Endothelial cell of umbilical vein (primary cell): ENCODE measurements at regions not wholly inside any gene's neighbourhood (a gene's known extent, or its start where the extent isn't known, plus 50 kb on each side); places are given as distances from the start of the nearest gene placed in this dataset.

Experiments
- BruUV-seq: library from RNA; stranded (reverse); fragments of 400-500 nt; replicated peaks from 2 replicates; lab custom pipeline; 2021; lab: Mats Ljungman, UMichigan
- CTCF ChIA-PET: fragments of 300-600, 350-600 bp; sonication (Branson Sonifier 250); formaldehyde crosslinking; loops from one replicate; lab custom pipeline; 2021; ENCODE audit warnings: antibody characterized with exemption, inconsistent platforms; lab: Charles Lee
- POLR2A ChIA-PET: fragments of 300-600, 350-600 bp; sonication (Branson Sonifier 250); formaldehyde crosslinking; loops from one replicate; lab custom pipeline; 2021; ENCODE audit warnings: antibody characterized with exemption, inconsistent platforms; lab: Charles Lee
- DNase-seq: peaks from one replicate; pipeline ENCODE4 v3.0.0-alpha.2; 2011; ENCODE audit warnings: low read depth, low spot score
- FAIRE-seq: peaks from 2 replicates; lab custom pipeline; 2011; peaks lifted over from hg19 to GRCh38; lab: Jason Lieb, UNC
- H2AFZ ChIP-seq: 2 replicates; pipeline ENCODE4 v1.6.0; 2012; ENCODE audit warnings: low read depth, low read length, control low read depth, inconsistent platforms
- H3K27ac ChIP-seq: 2 replicates; pipeline ENCODE4 v1.5.1; 2011; ENCODE audit warnings: low read depth, mild to moderate bottlenecking, control low read depth, low read length, moderate library complexity; ENCODE audit not compliant: insufficient read depth
- H3K27me3 ChIP-seq, 2 experiments: 2 replicates each; pipeline versions ENCODE4 v1.6.0 to v1.6.1; 2011; ENCODE audit warnings: low read length in 2 of 2, mixed read lengths in 1 of 2; ENCODE audit not compliant: control insufficient read depth in 2 of 2, insufficient read depth in 2 of 2
- H3K36me3 ChIP-seq, 2 experiments: 2 replicates in 1 of 2; 3 replicates in 1 of 2; pipeline ENCODE4 v1.5.1; 2011; ENCODE audit warnings: low read length in 2 of 2, mild to moderate bottlenecking in 1 of 2, moderate library complexity in 1 of 2; ENCODE audit not compliant: control insufficient read depth in 2 of 2, insufficient read depth in 2 of 2; ENCODE audit errors: extremely low read depth in 1 of 2
- H3K4me1 ChIP-seq: 3 replicates; pipeline ENCODE4 v1.5.1; 2011; ENCODE audit warnings: mild to moderate bottlenecking, low read length; ENCODE audit not compliant: control insufficient read depth, insufficient read depth; ENCODE audit errors: extremely low read depth
- H3K4me2 ChIP-seq: 2 replicates; pipeline ENCODE4 v1.6.1; 2011; ENCODE audit warnings: low read length, control low read depth, mixed read lengths; ENCODE audit not compliant: insufficient read depth
- H3K4me3 ChIP-seq, 3 experiments: fragments of 200-600 bp in 1 of 3; sonication (generic), shearing (Covaris generic) in 1 of 3; replicated peaks in 1 of 3; 2 replicates each; pipeline ENCODE4 v1.5.1; 2011 to 2016; ENCODE audit warnings: control low read depth in 3 of 3, low read length in 3 of 3, mild to moderate bottlenecking in 2 of 3, inconsistent platforms in 1 of 3, low read depth in 1 of 3, moderate library complexity in 1 of 3; ENCODE audit not compliant: insufficient read depth in 1 of 3
- H3K79me2 ChIP-seq: 2 replicates; pipeline ENCODE4 v1.6.0; 2012; ENCODE audit warnings: low read length, inconsistent platforms; ENCODE audit not compliant: control insufficient read depth, insufficient read depth
- H3K9ac ChIP-seq: replicated peaks from 2 replicates; pipeline ENCODE3; 2011; ENCODE audit warnings: low read length, control low read depth; ENCODE audit not compliant: insufficient read depth; ENCODE audit errors: extremely low read depth
- H3K9me1 ChIP-seq: replicated peaks from 3 replicates; pipeline ENCODE4 v1.6.0; 2011; ENCODE audit warnings: mild to moderate bottlenecking, low read length; ENCODE audit not compliant: control insufficient read depth, insufficient read depth; ENCODE audit errors: extremely low read depth
- H3K9me3 ChIP-seq: replicated peaks from 2 replicates; pipeline ENCODE4 v1.5.1; 2012; ENCODE audit warnings: low read length, inconsistent platforms; ENCODE audit not compliant: control insufficient read depth, insufficient read depth
- H4K20me1 ChIP-seq: replicated peaks from 2 replicates; pipeline ENCODE3; 2011; ENCODE audit warnings: mild to moderate bottlenecking, low read length; ENCODE audit not compliant: control insufficient read depth, insufficient read depth; ENCODE audit errors: extremely low read depth
- EZH2 ChIP-seq: IDR thresholded peaks from 2 replicates; pipeline ENCODE4 v1.6.1; 2012; ENCODE audit warnings: borderline replicate concordance, low read depth, mild to moderate bottlenecking, moderate library complexity, low read length, inconsistent platforms; ENCODE audit not compliant: severe bottlenecking
- FOS ChIP-seq: IDR thresholded peaks from 2 replicates; pipeline ENCODE4 v1.6.1; 2011; ENCODE audit warnings: mild to moderate bottlenecking, low read length, moderate library complexity, borderline replicate concordance; ENCODE audit not compliant: insufficient read depth
- GATA2 ChIP-seq: IDR thresholded peaks from 2 replicates; pipeline ENCODE4 v1.7.0; 2011; ENCODE audit warnings: low read depth, mild to moderate bottlenecking, moderate library complexity, mixed read lengths, low read length; ENCODE audit not compliant: insufficient read length, insufficient read depth
- JUN ChIP-seq: IDR thresholded peaks from 2 replicates; pipeline ENCODE4 v1.6.1; 2011; ENCODE audit warnings: borderline replicate concordance, low read depth; ENCODE audit not compliant: insufficient read length, insufficient read depth
- MYC ChIP-seq: IDR thresholded peaks from one replicate; pipeline ENCODE4 v1.6.1; 2011; ENCODE audit warnings: mild to moderate bottlenecking, low read depth, low read length
- POLR2A ChIP-seq: IDR thresholded peaks from 2 replicates; pipeline ENCODE4 v1.6.1; 2012; ENCODE audit warnings: low read depth, mild to moderate bottlenecking, control low read depth, low read length
- POLR2AphosphoS5 ChIP-seq: IDR thresholded peaks from 2 replicates; pipeline ENCODE4 v1.6.1; 2012; ENCODE audit warnings: low read depth, mild to moderate bottlenecking, control low read depth, low read length, moderate library complexity; ENCODE audit not compliant: insufficient read depth
- dilution Hi-C: fragments of 300-500 bp; cut with MboI; formaldehyde crosslinking; loops from one replicate; pipeline ENCODE4 v1.15.0; 2019; ENCODE audit warnings: low sequenced_read_pairs; ENCODE audit not compliant: extremely low pct_ligation_motif_present
- intact Hi-C: fragments of 100-400 bp; cut with micrococcal nuclease; formaldehyde crosslinking; loops from one replicate; pipeline ENCODE4 v1.10.0; 2022
- TF ChIP-seq, protein P1 (sequence below), 2 donors: IDR thresholded peaks; 1 replicate in 1 of 2; 2 replicates in 1 of 2; pipeline ENCODE4 v1.5.1; 2011; ENCODE audit warnings: low read length in 2 of 2, mild to moderate bottlenecking in 2 of 2, moderate library complexity in 2 of 2, control low read depth in 1 of 2, inconsistent platforms in 1 of 2, low read depth in 1 of 2; ENCODE audit not compliant: insufficient read depth in 1 of 2; ENCODE audit errors: extremely low read depth in 1 of 2
- TF ChIP-seq, protein P2 (sequence below): IDR thresholded peaks from 2 replicates; pipeline ENCODE4 v1.6.1; 2011; ENCODE audit not compliant: insufficient read depth, insufficient read length

DNA sequence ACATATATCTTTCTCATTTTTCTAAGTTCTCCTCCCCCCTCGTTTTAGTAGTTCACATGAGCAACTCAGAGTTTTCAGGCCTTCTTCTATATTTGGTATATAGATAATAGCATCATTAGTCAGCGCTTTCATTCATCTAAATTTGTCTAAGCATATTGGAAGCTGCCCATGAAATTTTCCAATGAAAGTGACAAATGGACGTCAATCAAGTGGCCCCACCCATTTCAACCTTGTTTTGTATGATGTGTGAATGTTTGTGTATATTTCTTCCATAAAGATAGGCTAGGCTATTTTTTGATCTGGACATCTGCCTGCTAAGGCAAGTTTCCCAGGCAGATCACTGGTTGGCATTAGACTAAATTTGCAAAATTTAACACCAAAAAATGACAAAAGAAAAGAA, 104.0 kb upstream of the SSBP2 start:
- intact Hi-C loops, result loop anchor here (5.0 kb wide), 1 partner anchor 553 kb away; the partner anchor contains the start of gene ZCCHC9
- CTCF ChIA-PET, result interaction anchor here (4.0 kb wide), 1 partner anchor 310 kb away, joined by 48 read pairs; no protein-coding TSS in a partner anchor
- TF ChIP-seq, protein P1, sequence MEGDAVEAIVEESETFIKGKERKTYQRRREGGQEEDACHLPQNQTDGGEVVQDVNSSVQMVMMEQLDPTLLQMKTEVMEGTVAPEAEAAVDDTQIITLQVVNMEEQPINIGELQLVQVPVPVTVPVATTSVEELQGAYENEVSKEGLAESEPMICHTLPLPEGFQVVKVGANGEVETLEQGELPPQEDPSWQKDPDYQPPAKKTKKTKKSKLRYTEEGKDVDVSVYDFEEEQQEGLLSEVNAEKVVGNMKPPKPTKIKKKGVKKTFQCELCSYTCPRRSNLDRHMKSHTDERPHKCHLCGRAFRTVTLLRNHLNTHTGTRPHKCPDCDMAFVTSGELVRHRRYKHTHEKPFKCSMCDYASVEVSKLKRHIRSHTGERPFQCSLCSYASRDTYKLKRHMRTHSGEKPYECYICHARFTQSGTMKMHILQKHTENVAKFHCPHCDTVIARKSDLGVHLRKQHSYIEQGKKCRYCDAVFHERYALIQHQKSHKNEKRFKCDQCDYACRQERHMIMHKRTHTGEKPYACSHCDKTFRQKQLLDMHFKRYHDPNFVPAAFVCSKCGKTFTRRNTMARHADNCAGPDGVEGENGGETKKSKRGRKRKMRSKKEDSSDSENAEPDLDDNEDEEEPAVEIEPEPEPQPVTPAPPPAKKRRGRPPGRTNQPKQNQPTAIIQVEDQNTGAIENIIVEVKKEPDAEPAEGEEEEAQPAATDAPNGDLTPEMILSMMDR (IDR thresholded peaks at IDR 0.05; ENCODE audit: extremely low read depth in 1 of 2, insufficient read depth in 1 of 2, low read depth in 1 of 2, low read length in 2 of 2), result no peak
- TF ChIP-seq POLR2AphosphoS5, result no peak
- TF ChIP-seq, protein P2, sequence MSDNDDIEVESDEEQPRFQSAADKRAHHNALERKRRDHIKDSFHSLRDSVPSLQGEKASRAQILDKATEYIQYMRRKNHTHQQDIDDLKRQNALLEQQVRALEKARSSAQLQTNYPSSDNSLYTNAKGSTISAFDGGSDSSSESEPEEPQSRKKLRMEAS, result no peak
- TF ChIP-seq JUN, result no peak
- no peak for TF ChIP-seq FOS
- TF ChIP-seq GATA2, result no peak
- no peak for TF ChIP-seq MYC
- no peak for TF ChIP-seq EZH2
- TF ChIP-seq POLR2A, result no peak
- BruUV-seq, result no TSS peak
- POLR2A ChIA-PET, result no interaction called here
- Histone ChIP-seq H3K9ac (no peak overlapping the region), H3K27ac (no peak overlapping the region), H3K4me3 (no peak overlapping the region), H3K9me3 (no peaks in the 10 kb centered on the region), H3K4me1 (peaks cover 15% of the 10 kb centered on the region), H3K27me3 (no peaks in the 10 kb centered on the region), H2AFZ (no peak overlapping the region), H3K36me3 (no peaks in the 10 kb centered on the region), H4K20me1 (no peaks in the 10 kb centered on the region), H3K4me2 (no peak overlapping the region), H3K79me2 (no peaks in the 10 kb centered on the region), H3K9me1 (no peaks in the 10 kb centered on the region)
- FAIRE-seq (no peak), DNase-seq (no peak)
- dilution Hi-C loops, result no loop called here
